ENCODE measurements at regions not wholly inside any gene's neighbourhood (a gene's known extent, or its start where the extent isn't known, plus 50 kb on each side); places are given as distances from the start of the nearest gene placed in this dataset.

DNA sequence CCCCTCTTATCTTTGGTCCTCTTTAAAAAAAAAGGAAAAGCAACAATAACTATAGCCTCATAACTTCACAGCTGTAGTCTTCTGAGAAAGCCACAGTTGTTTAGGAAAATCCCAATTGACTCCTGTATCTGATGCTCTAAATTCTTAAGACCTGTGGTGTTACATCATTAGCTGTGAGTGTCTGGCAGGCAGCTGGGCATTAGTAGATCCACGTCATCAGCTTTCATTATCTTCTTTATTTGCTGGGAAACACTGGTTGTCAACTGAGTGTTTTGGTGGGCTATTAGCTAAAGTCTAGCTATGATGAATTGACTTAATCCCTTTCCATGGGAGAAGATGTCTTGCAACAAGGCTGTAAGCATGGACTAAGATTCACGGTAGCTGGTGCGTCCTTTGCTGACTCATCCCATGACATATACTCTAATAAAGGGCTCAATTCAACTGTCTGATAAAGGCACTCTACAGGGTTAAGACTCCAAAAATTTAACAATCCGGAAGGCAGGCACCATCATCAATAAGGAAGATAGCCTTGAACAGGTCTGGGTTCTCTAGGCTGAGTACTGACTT, 517.2 kb downstream of the PLCL1 start:
- TF ChIP-seq, protein P1, sequence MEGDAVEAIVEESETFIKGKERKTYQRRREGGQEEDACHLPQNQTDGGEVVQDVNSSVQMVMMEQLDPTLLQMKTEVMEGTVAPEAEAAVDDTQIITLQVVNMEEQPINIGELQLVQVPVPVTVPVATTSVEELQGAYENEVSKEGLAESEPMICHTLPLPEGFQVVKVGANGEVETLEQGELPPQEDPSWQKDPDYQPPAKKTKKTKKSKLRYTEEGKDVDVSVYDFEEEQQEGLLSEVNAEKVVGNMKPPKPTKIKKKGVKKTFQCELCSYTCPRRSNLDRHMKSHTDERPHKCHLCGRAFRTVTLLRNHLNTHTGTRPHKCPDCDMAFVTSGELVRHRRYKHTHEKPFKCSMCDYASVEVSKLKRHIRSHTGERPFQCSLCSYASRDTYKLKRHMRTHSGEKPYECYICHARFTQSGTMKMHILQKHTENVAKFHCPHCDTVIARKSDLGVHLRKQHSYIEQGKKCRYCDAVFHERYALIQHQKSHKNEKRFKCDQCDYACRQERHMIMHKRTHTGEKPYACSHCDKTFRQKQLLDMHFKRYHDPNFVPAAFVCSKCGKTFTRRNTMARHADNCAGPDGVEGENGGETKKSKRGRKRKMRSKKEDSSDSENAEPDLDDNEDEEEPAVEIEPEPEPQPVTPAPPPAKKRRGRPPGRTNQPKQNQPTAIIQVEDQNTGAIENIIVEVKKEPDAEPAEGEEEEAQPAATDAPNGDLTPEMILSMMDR (IDR thresholded peaks at IDR 0.05), result no peak
- TF ChIP-seq ZFX (IDR thresholded peaks at IDR 0.05; ENCODE audit: borderline replicate concordance), result no peak

Measured in 22Rv1 (cell line).